Adrenal gland (tissue), 9 donors: ENCODE measurements at regions not wholly inside any gene's neighbourhood (a gene's known extent, or its start where the extent isn't known, plus 50 kb on each side); places are given as distances from the start of the nearest gene placed in this dataset.

Experiments used
- DNase-seq, 7 donors: peaks; one replicate each; pipeline ENCODE4 v3.0.0-alpha.2; 2019 to 2020
- H3K27ac ChIP-seq, 5 donors: fragments of 200-600 bp; sonication (generic) in 4 of 5; 1 replicate in 3 of 5; 2 replicates in 2 of 5; pipeline versions ENCODE4 v1.5.1 to v1.8.0; 2016 to 2020; ENCODE audit warnings: mild to moderate bottlenecking in 1 of 5
- H3K27me3 ChIP-seq: fragments of 200-600 bp; 2 replicates; pipeline ENCODE4 v1.8.0; 2021
- H3K36me3 ChIP-seq, 2 donors: fragments of 200-600 bp; replicated peaks in 1 of 2; 1 replicate in 1 of 2; 2 replicates in 1 of 2; pipeline versions ENCODE4 v1.5.1 to v1.8.0; 2018 to 2022
- H3K4me1 ChIP-seq, 2 donors: fragments of 200-600 bp; replicated peaks in 1 of 2; 1 replicate in 1 of 2; 2 replicates in 1 of 2; pipeline versions ENCODE4 v1.5.1 to v1.8.0; 2018 to 2021
- H3K4me3 ChIP-seq, 4 donors: fragments of 200-600 bp; sonication (generic) in 3 of 4; one replicate each; pipeline ENCODE4 v1.5.1; 2016 to 2018
- H3K9me3 ChIP-seq, 3 donors: fragments of 200-600 bp; sonication (generic) in 1 of 3; replicated peaks in 1 of 3; 1 replicate in 2 of 3; 2 replicates in 1 of 3; pipeline versions ENCODE4 v1.5.1 to v1.8.0; 2016 to 2021
- POLR2A ChIP-seq, 2 donors: fragments of 450-650 bp; IDR thresholded peaks; one replicate each; pipeline ENCODE4 v1.6.1; 2017; ENCODE audit warnings: antibody characterized with exemption in 2 of 2, mild to moderate bottlenecking in 2 of 2, moderate library complexity in 1 of 2
- WGBS, 4 donors: extraction: QIAGEN DNeasy Blood & Tissue Kit in 2 of 4; methylation state at CpG; one replicate each; pipeline versions ENCODE4 v1.1.5 to v1.1.7; 2013 to 2017; 5-methylcytosine and 5-hydroxymethylcytosine counted together
- intact Hi-C, 2 donors: fragments of 100-400 bp; cut with DNase I; formaldehyde crosslinking; loops; one replicate each; pipeline versions ENCODE4 v1.14.1 to v1.15.0; 2022 to 2023
- TF ChIP-seq, protein P1 (sequence below), 6 experiments: fragments of 450-650 bp in 4 of 6; fragments of 200-600 bp in 2 of 6; sonication (generic) in 1 of 6; IDR thresholded peaks; 1 replicate in 5 of 6; 2 replicates in 1 of 6; pipeline versions ENCODE4 v1.5.1 to v1.8.0; 2016 to 2021; ENCODE audit warnings: antibody characterized with exemption in 6 of 6, mild to moderate bottlenecking in 2 of 6, moderate library complexity in 1 of 6
- donor health status: healthy with polysubstance abuse.
- donor health status: Bipolar disorder and iron deficiency.
- donor health status: DM: yes; HTN: yes; CAD: no.
- donor health status: DM: no; HTN: no; CAD: no.
- donor health status: DM: no; HTN: no; CAD: no.

DNA sequence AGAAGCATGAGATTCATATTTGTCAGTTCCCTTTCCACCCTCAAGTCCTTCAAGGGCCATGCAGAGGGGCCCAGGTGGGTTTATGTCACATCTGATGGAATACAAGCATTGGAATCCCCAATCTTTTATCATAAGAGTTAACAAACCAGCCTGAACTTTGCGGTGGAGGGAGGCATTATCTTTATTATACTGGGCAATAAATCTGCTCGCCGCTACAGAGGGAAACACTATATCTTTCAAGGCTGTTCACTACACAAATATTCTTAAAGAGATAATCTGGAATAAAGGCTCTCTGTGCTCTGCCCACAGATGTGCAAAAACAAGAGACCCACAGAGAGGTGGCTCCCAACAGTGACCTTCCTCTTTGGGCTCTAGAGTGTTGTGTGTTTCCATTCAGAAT, 153.6 kb upstream of the PLEKHA5 start:
- WGBS, 4 donors, result 36 to 69% (median 56%) methylated on average over 3 of the region's 3 CpGs
- Histone ChIP-seq H3K4me3 (no peak overlapping the region), H3K27me3 (no peaks in the 10 kb centered on the region), H3K27ac (no peak overlapping the region), H3K9me3 (no peaks in the 10 kb centered on the region), H3K36me3 (no peaks in the 10 kb centered on the region), H3K4me1 (no peaks in the 10 kb centered on the region)
- TF ChIP-seq, protein P1, sequence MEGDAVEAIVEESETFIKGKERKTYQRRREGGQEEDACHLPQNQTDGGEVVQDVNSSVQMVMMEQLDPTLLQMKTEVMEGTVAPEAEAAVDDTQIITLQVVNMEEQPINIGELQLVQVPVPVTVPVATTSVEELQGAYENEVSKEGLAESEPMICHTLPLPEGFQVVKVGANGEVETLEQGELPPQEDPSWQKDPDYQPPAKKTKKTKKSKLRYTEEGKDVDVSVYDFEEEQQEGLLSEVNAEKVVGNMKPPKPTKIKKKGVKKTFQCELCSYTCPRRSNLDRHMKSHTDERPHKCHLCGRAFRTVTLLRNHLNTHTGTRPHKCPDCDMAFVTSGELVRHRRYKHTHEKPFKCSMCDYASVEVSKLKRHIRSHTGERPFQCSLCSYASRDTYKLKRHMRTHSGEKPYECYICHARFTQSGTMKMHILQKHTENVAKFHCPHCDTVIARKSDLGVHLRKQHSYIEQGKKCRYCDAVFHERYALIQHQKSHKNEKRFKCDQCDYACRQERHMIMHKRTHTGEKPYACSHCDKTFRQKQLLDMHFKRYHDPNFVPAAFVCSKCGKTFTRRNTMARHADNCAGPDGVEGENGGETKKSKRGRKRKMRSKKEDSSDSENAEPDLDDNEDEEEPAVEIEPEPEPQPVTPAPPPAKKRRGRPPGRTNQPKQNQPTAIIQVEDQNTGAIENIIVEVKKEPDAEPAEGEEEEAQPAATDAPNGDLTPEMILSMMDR (IDR thresholded peaks at IDR 0.05), result no peak
- no peak for TF ChIP-seq POLR2A (IDR thresholded peaks at IDR 0.05)
- DNase-seq, result no peak
- intact Hi-C loops, result no loop called here

DNA sequence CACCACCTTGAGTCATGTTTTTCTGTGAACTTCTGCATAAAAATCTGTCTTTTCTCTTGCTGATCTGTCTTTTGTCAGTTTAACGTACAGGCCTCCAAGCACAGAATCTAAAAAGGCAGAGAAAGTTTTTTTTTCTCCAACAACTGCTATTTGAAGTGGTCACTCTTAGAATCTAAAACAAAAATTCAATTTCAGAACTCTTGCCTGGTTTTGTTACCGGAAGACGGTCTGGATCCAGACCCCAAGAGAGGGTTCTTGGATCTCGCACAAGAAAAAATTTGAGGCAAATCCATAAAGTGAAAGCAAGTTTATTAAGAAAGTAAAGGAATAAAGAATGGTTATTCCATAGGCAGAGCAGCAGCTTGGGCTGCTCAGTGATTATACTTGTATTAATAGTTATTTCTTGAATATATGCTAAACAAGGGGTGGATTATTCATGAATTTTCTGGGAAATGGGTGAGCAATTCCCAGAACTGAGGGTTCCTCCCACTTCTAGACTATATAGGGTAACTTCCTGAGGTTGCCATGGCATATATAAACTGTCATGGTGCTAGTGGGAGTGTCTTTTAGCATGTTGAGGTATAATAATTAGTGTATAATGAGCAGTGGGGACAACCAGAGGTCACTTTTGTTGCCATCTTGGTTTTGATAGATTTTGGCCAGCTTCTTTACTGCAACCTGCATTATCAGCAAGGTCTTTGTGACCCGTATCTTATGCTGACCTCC, 150.0 kb upstream of the PLEKHA5 start:
- intact Hi-C loops, result no loop called here
- H3K27me3 ChIP-seq, result no peaks in the 10 kb centered on the region
- no peaks in the 10 kb centered on the region for H3K9me3 ChIP-seq
- H3K4me1 ChIP-seq, result no peaks in the 10 kb centered on the region
- TF ChIP-seq POLR2A (IDR thresholded peaks at IDR 0.05), result no peak
- TF ChIP-seq, protein P1 (IDR thresholded peaks at IDR 0.05), result no peak
- H3K27ac ChIP-seq, result no peak overlapping the region
- no peak for DNase-seq
- 76 to 86% (median 83%) methylated on average over 5 of the region's 5 CpGs for WGBS, 4 donors
- no peaks in the 10 kb centered on the region for H3K36me3 ChIP-seq
- H3K4me3 ChIP-seq, result no peak overlapping the region

DNA sequence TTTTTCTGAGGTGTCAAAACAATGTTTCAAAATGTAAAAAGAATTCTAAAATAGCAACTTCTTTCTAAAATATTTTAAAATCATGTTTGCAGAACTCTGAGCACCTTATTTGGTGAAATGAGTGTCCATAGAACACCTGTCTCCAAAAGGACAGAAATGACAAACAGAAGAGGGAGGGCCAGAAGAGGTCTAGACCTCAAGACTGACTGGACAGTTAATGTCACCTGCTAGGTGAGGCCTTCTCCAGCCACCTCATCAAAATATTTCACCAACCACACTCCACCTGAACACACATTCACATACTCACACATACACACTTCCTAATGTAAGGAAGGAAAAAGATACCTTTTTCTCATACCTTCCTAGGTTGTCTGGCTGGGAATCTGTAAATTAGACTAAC, 147.8 kb upstream of the PLEKHA5 start:
- H3K4me3 ChIP-seq, result no peak overlapping the region
- H3K36me3 ChIP-seq, result no peaks in the 10 kb centered on the region
- H3K27ac ChIP-seq, result no peak overlapping the region
- H3K27me3 ChIP-seq, result no peaks in the 10 kb centered on the region
- no peaks in the 10 kb centered on the region for H3K9me3 ChIP-seq
- TF ChIP-seq POLR2A (IDR thresholded peaks at IDR 0.05), result no peak
- TF ChIP-seq, protein P1 (IDR thresholded peaks at IDR 0.05), result no peak
- no peak for DNase-seq
- no peaks in the 10 kb centered on the region for H3K4me1 ChIP-seq
- intact Hi-C loops, result no loop called here

DNA sequence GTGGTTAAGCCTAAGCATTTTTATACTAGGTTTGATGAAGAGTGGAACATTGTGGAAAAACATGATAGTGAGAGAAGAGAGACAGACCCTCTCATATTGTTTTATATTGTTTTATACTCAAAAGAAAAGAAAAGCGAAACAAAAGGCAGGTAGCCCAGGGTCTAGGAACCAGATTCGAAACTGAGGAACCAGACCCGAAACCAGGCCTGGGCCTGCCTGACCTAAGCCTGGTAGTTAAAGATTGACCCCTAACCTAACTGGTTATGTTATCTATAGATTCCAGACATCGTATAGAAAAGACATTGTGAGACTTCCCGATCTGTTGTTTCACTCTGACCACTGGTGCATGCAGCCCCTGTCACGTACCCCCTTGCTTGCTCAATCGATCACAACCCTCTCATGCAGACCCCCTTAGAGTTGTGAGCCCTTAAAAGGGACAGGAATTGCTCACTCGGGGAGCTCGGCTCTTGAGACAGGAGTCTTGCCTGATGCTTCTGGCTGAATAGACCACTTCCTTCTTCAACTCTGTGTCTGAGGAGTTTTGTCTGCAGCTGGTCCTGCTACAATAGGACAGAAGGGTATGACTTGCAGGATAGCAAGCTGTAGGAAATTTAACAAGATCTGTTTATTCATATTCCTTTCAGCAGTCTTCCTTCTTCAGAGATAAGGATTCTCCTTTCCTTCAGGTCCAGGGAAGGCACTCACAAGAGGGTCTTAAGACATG, 147.1 kb upstream of the PLEKHA5 start:
- 87 to 89% (median 88%) methylated on average over 9 of the region's 9 CpGs for WGBS, 4 donors
- no peaks in the 10 kb centered on the region for H3K36me3 ChIP-seq
- H3K4me1 ChIP-seq, result no peaks in the 10 kb centered on the region
- H3K9me3 ChIP-seq, result no peaks in the 10 kb centered on the region
- H3K27ac ChIP-seq, result no peak overlapping the region
- no peaks in the 10 kb centered on the region for H3K27me3 ChIP-seq
- TF ChIP-seq, protein P1 (IDR thresholded peaks at IDR 0.05), result no peak
- TF ChIP-seq POLR2A (IDR thresholded peaks at IDR 0.05), result no peak
- DNase-seq, result no peak
- H3K4me3 ChIP-seq, result no peak overlapping the region
- intact Hi-C loops, result no loop called here
